ENCODE measurements at regions not wholly inside any gene's neighbourhood (a gene's known extent, or its start where the extent isn't known, plus 50 kb on each side); places are given as distances from the start of the nearest gene placed in this dataset.

DNA sequence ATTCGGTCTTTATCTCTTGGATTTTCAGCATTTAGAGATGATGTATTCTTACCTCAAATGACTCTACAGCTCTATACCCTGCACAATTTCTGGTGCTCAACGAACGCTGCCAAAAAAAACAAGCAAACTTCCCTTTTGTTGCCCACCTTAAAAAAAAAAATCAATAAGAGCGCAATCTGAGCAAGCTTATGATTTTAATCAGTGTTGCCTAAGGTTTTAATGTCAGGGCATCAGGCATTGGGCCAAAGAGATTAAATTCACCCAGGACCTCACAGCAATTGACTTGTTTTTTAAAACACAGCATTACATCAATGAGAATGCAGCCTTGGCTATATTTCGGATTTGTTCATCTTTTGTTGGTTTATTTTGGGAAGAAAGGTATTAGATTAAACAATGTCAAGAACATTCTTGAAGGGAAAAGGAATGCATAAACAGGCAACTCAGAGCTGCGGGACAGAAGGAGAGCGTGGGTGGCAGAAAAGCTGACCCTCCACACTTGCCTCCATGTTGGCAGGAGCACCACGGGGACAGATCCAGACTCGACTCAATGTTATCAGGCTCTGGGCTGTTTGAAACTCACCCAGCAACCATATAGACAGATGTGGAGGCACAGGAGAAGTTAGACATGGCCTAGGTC is 127.5 kb upstream of the DAPK1 start (continued):
- TF ChIP-seq, protein P1, sequence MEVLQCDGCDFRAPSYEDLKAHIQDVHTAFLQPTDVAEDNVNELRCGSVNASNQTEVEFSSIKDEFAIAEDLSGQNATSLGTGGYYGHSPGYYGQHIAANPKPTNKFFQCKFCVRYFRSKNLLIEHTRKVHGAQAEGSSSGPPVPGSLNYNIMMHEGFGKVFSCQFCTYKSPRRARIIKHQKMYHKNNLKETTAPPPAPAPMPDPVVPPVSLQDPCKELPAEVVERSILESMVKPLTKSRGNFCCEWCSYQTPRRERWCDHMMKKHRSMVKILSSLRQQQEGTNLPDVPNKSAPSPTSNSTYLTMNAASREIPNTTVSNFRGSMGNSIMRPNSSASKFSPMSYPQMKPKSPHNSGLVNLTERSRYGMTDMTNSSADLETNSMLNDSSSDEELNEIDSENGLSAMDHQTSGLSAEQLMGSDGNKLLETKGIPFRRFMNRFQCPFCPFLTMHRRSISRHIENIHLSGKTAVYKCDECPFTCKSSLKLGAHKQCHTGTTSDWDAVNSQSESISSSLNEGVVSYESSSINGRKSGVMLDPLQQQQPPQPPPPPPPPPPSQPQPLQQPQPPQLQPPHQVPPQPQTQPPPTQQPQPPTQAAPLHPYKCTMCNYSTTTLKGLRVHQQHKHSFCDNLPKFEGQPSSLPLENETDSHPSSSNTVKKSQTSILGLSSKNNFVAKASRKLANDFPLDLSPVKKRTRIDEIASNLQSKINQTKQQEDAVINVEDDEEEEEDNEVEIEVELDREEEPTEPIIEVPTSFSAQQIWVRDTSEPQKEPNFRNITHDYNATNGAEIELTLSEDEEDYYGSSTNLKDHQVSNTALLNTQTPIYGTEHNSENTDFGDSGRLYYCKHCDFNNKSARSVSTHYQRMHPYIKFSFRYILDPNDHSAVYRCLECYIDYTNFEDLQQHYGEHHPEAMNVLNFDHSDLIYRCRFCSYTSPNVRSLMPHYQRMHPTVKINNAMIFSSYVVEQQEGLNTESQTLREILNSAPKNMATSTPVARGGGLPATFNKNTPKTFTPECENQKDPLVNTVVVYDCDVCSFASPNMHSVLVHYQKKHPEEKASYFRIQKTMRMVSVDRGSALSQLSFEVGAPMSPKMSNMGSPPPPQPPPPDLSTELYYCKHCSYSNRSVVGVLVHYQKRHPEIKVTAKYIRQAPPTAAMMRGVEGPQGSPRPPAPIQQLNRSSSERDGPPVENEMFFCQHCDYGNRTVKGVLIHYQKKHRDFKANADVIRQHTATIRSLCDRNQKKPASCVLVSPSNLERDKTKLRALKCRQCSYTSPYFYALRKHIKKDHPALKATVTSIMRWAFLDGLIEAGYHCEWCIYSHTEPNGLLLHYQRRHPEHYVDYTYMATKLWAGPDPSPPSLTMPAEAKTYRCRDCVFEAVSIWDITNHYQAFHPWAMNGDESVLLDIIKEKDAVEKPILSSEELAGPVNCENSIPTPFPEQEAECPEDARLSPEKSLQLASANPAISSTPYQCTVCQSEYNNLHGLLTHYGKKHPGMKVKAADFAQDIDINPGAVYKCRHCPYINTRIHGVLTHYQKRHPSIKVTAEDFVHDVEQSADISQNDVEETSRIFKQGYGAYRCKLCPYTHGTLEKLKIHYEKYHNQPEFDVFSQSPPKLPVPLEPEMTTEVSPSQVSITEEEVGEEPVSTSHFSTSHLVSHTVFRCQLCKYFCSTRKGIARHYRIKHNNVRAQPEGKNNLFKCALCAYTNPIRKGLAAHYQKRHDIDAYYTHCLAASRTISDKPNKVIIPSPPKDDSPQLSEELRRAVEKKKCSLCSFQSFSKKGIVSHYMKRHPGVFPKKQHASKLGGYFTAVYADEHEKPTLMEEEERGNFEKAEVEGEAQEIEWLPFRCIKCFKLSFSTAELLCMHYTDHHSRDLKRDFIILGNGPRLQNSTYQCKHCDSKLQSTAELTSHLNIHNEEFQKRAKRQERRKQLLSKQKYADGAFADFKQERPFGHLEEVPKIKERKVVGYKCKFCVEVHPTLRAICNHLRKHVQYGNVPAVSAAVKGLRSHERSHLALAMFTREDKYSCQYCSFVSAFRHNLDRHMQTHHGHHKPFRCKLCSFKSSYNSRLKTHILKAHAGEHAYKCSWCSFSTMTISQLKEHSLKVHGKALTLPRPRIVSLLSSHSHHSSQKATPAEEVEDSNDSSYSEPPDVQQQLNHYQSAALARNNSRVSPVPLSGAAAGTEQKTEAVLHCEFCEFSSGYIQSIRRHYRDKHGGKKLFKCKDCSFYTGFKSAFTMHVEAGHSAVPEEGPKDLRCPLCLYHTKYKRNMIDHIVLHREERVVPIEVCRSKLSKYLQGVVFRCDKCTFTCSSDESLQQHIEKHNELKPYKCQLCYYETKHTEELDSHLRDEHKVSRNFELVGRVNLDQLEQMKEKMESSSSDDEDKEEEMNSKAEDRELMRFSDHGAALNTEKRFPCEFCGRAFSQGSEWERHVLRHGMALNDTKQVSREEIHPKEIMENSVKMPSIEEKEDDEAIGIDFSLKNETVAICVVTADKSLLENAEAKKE (CRISPR knock-in tag; IDR thresholded peaks at IDR 0.05) = no peak
- TF ChIP-seq EZH2phosphoT487 (IDR thresholded peaks at IDR 0.05; ENCODE audit: unreplicated experiment) = no peak
- no peak for TF ChIP-seq CREB1 (CRISPR knock-in tag; IDR thresholded peaks at IDR 0.05; ENCODE audit: low read depth)
- no peak for TF ChIP-seq ZNF114 (CRISPR knock-in tag; IDR thresholded peaks at IDR 0.05)

DNA sequence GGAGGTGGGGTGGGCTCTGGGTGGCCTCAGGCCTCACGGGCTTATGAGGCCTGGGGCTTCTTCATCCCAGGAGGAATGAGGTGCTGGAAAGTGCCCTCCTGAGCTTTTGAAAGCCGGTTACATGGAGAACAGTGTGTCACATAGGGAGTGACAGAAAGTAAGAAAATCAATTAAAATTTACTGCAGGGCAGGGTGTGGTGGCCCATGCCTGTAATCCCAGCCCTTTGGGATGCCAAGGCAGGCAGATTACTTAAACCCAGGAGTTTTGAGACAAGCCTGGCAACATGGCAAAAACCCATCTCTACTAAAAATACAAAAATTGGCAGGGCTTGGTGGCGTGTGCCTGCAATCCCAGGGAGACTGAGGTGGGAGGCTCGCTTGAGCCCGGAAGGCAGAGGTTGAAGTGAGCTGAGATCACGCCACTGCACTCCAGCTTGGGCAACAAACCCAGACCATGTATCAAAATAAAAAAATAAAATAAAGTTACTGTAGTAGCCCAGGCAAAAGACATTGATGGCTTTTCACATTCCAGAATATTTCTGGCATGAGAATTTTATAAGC is 125.8 kb upstream of the DAPK1 start:
- Histone ChIP-seq H3F3A (replicated peaks; ENCODE audit: low read depth) (no peaks in the 10 kb centered on the region), H3K4me1 (ENCODE audit: insufficient read depth) (peaks cover 36% of the 10 kb centered on the region), H3K27me3 (ENCODE audit: insufficient read depth) (no peaks in the 10 kb centered on the region), H3K9me2 (ENCODE audit: insufficient read depth) (peaks cover 6% of the 10 kb centered on the region; the same call in 1 of the 2 replicates), H3K4me3 (no peak overlapping the region), H3K4me2 (no peak overlapping the region), H3K27ac (ENCODE audit: low read depth) (no peak overlapping the region), H3K36me3 (ENCODE audit: insufficient read depth) (no peaks in the 10 kb centered on the region), H3K79me2 (replicated peaks; ENCODE audit: insufficient read depth) (no peaks in the 10 kb centered on the region), H4K20me1 (replicated peaks; ENCODE audit: insufficient read depth) (no peaks in the 10 kb centered on the region), H2AFZ (no peak overlapping the region)
- TF ChIP-seq STAT1 (IDR thresholded peaks at IDR 0.05; ENCODE audit: unreplicated experiment) (no peak), EZH2 (IDR thresholded peaks at IDR 0.05; ENCODE audit: low read depth, unreplicated experiment) (no peak), JUNB (IDR thresholded peaks at IDR 0.05; ENCODE audit: unreplicated experiment) (no peak), NANOG (IDR thresholded peaks at IDR 0.05; ENCODE audit: borderline replicate concordance) (no peak), POLR2AphosphoS5 (IDR thresholded peaks at IDR 0.05; ENCODE audit: low read depth) (no peak), EZH2phosphoT487 (IDR thresholded peaks at IDR 0.05; ENCODE audit: unreplicated experiment) (no peak), ZNF331 (CRISPR knock-in tag; IDR thresholded peaks at IDR 0.05; ENCODE audit: low read depth) (no peak), CREB1 (CRISPR knock-in tag; IDR thresholded peaks at IDR 0.05; ENCODE audit: low read depth) (no peak)
- TF ChIP-seq, protein P2, sequence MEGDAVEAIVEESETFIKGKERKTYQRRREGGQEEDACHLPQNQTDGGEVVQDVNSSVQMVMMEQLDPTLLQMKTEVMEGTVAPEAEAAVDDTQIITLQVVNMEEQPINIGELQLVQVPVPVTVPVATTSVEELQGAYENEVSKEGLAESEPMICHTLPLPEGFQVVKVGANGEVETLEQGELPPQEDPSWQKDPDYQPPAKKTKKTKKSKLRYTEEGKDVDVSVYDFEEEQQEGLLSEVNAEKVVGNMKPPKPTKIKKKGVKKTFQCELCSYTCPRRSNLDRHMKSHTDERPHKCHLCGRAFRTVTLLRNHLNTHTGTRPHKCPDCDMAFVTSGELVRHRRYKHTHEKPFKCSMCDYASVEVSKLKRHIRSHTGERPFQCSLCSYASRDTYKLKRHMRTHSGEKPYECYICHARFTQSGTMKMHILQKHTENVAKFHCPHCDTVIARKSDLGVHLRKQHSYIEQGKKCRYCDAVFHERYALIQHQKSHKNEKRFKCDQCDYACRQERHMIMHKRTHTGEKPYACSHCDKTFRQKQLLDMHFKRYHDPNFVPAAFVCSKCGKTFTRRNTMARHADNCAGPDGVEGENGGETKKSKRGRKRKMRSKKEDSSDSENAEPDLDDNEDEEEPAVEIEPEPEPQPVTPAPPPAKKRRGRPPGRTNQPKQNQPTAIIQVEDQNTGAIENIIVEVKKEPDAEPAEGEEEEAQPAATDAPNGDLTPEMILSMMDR (conservative IDR thresholded peaks at IDR 0.05; ENCODE audit: low read depth in 2 of 2) = no peak
- TF ChIP-seq, protein P3, sequence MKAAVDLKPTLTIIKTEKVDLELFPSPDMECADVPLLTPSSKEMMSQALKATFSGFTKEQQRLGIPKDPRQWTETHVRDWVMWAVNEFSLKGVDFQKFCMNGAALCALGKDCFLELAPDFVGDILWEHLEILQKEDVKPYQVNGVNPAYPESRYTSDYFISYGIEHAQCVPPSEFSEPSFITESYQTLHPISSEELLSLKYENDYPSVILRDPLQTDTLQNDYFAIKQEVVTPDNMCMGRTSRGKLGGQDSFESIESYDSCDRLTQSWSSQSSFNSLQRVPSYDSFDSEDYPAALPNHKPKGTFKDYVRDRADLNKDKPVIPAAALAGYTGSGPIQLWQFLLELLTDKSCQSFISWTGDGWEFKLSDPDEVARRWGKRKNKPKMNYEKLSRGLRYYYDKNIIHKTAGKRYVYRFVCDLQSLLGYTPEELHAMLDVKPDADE (IDR thresholded peaks at IDR 0.05) = no peak
- Mint-ChIP-seq H3K27me3 (ENCODE audit: insufficient read depth, low read depth, poor library complexity) (peaks cover 3% of the 10 kb centered on the region), H3K27ac (no peak overlapping the region), H3K36me3 (ENCODE audit: low read depth) (no peaks in the 10 kb centered on the region), H3K4me3 (no peak overlapping the region), H3K4me1 (peaks cover 33% of the 10 kb centered on the region), H3K9me3 (no peaks in the 10 kb centered on the region)
- ATAC-seq = no peak
- DNase-seq (ENCODE audit: low spot score) = no peak
